Stimulated activated CD8-positive, alpha-beta memory T cell treated with anti-CD3 and anti-CD28 coated beads, Interleukin-12 subunit alpha, Interleukin-12 subunit beta, amount 100 ng/mL, for 1 hour (primary cell): ENCODE measurements at regions not wholly inside any gene's neighbourhood (a gene's known extent, or its start where the extent isn't known, plus 50 kb on each side); places are given as distances from the start of the nearest gene placed in this dataset.
"Not testable (repeated sequence)": the region's sequence is repeated elsewhere in the genome, so short reads cannot be mapped to it uniquely, and the experiment has no call there.

Experiments
- DNase-seq: peaks from one replicate; pipeline ENCODE4 v3.0.0-alpha.2; 2020; ENCODE audit warnings: low read depth

DNA sequence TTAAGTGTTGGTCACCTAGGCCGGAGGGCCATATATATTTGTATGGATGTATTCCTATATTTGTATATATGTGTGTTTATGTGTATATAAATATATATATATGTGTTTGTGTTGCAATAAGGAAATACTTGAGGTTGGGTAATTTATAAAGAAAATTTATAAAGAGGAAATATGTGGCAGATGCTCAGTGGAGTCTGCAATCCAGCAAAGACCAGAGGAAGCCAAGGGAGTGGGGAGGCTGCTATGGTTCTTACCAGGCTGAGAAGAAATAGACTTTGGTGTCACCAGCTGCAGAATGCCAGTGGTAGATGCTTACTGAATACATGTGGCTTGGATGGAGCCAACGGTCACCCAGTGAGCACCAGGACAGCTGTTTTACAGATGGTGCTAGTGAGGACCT, 97.4 kb upstream of the ELOVL5 start:
- no peak for DNase-seq

DNA sequence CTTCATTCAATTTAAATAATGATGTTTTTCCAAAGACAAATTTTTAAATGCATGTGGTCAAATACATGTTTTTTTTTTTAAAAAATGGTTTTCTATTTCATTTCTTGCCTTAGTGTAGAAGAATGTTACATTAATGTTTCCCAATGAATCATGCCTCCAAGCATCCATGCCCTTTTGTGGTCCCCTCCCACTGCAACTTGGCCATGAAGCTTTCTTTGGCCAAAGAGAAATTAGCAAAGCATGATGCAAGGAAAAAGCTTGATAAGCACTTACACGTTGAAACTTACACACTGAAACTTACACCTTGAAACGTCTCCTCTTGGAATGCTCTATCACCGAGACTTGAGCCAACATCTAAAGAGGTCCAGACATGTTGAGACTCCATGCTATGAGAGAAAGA, 93.0 kb upstream of the ELOVL5 start:
- no peak for DNase-seq

DNA sequence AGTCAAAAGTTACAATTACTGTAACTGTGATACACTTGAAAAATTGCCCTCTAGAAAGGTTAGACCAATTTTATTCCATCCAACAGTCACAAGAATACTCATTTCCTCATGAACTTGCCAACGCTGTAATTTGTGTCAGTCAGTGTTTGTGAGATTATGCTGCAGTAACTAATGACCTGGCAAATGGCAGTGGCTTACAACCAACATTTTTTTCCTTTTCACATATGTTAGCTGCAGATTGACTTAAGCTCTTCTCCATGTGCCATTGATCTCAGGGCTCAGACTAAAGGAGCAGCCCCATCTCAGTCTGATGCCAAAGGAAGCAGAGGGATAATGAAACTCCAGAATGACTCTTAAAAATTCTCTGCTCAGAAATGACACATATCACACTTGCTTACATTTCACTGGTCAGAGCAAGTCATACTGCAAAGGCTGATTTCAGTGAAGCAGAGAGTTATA, 92.3 kb upstream of the ELOVL5 start:
- DNase-seq = no peak

GRCh38 chr6:53440336-53440945, 91.7 kb upstream of the ELOVL5 start:
- no peak for DNase-seq

DNA sequence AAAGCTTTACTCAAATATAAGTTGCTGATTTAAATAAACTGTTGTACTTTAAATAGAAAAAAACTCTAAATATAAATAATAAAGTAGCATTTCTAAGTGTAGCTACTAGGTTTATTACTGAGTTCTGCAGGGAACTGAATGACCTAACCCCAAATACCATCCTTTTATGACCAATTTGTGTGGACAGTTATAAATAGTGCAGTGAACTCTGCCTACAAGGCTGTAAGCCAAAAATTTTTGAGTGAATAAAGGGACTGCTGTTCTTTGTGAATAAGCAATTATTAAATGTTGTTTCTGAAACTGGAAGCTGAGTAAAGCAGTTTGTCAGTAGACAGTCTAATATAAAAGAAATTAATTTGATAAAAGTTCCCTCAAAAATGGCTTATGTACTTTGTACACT, 90.8 kb upstream of the ELOVL5 start:
- DNase-seq = no peak

- no peak for DNase-seq
Observed at GRCh38 chr6:53437557-53438202, 88.9 kb upstream of the ELOVL5 start.

DNA sequence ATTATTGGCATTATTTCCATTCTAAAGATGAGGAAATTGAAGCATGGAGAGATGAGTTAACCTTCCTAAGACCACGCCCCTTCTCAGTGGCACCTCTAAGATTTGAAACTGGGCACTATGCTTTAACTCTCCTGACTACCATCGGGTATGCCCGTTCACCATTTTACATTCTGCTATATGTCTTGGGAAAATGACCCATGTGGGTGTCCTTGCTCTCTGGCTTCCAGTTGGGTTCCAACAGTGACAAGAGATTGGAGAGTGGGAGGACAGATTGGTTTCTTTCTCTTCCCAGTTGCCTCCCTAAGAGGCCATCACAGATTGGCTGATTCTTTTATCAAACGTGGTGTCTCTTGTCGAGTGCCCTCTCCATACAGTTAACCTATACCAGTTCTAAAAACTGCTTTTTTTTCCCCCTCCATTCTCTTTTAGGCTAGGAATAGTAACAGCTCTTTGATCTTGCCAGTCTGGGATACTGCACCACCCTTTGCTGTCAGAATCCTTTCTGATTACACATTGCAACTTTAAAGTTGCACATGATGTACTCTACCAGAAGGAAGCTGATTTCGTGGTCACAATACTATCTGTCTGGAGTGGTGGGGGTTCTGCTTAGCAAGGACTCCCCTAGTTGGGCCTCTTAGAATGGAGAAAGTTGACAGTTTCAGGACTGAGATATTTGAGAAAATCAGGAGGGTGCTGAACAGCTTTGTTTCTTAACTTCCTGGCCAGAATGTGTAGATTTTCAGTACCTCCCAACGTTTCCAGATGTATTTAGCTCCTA, 88.0 kb upstream of the ELOVL5 start:
- DNase-seq = no peak

GRCh38 chr6:53433951-53434285, 85.2 kb upstream of the ELOVL5 start:
- no peak for DNase-seq

- no peak for DNase-seq
Observed at GRCh38 chr6:53433261-53433950, 84.7 kb upstream of the ELOVL5 start.

DNA sequence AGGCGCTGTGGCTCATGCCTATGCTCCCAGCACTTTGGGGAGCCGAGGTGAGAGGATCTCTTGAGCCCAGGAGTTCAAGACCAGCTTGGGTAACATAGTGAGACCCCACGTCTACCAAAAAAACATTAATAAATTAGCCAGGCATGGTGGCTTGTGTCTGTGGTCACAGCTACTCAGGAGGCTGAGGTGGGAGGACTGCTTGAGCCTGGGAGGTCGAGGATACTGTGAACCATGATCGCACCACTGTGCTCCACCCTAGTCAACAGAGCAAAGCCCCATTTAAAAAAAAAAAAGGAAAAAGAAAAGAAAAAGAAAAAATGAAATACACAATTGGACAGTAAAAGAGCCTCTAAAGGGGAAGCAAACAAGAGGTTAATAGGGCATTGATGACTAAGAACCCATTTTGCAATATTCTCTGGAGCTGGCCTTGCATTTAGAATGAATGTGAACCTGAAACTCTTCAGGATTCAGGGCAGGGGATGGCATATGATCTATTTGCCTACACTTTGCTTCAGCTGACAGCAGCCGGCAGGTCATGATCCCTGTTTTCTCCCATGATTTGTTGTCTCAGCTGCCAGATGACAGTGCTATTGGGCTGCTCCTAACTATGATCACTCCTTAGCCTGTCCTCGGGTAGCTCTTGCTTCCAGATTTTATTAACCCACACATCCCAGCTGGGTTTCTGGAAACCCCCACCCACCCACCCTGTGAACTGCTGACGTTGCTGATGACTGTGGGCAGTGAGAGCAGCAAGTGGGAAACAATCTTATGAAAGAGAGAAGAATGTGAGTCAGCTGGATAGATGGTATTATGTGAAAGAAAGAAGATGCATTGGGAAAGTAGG, 83.8 kb upstream of the ELOVL5 start:
- DNase-seq = no peak

DNA sequence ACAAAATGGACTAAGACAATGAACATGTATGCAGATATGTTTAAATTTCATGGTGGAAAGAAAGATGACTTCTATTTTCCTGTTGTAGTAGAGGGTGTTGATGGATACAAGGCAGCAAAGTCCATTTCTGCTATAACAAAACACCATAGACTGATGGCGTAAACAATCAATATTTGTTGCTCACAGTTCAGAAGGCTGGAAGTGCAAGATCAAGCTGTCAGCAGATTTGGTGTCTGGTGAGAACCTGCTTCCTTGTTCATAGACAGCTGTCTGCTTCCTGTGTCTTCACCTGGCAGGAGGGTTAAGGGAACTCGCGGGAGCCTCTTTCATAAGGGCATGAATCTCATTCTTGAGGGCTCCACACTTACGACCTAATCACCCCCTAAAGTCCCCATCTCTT, 83.0 kb upstream of the ELOVL5 start:
- DNase-seq = no peak

DNA sequence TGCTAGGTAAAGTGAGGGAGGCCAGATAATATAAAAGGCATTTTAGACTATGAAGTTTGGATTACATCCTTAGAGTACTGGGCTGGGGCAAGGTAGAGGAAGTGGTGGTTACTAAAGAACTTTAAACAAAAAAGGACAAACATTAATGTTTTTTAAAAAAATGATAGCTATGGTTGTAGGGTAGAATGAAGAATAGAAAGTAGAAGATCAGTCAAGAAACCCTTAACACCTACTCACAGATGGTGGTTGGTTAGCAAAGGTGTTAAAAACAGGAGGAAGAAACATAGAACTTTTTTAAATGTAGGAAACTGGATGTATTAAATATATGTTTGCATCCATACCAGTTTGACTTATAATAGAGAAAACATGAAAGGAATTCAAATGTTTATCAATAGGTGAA, 80.7 kb upstream of the ELOVL5 start:
- DNase-seq = no peak

DNA sequence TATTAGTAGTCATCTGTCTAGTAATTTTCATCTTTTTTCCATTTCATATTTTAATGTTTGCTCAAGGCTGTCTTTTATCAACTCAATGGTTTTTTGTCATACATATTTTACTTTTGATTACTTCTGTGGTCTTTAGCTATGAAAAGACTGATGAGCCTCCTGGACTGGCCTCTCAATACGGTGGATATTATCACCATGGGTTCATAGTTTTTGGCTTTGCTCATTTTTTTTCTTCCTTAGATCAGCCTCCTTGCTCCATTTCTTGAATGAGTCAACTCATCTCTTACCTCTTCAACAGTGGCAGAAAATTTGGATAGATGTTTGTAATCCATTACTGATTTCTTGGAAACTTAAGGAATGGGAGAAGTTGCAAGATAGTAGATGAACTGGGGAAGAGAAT, 80.1 kb upstream of the ELOVL5 start:
- no peak for DNase-seq

- no peak for DNase-seq
Observed at GRCh38 chr6:53426667-53427270, 78.0 kb upstream of the ELOVL5 start.

GRCh38 chr6:53426117-53426516, 77.4 kb upstream of the ELOVL5 start:
- DNase-seq = no peak

DNA sequence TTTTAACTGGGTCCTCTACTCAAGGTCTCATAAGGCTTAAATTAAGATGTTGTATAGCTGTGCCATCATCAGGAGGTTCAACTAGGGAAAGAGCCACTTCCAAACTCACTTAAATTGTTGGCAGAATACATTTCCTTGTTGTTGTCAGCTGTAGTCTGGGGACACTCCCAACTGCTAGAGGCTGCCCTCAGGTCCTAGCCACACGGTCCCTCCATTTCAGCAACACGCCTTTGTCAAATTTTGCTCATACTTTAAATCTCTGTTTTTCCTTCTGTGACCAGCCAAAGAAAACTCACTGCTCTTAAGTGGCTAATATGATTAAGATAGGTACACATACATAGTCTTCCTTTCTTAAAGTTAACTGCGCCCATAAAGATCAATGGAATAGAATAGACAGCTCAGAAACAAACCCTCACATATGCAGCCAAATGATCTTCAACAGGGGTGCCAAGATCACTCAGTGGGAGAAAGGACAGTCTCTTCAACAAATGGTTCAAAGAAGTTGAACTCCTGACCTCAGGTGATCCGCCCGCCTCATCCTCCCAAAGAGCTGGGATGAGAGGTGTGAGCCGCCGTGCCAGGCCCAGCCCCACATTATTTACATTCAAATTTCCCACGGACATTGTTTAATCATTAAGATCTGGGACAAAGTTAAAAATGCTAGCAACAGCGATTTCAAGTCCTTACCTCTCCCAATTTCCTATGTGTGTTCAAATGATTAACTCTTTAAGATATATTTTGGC, 76.4 kb upstream of the ELOVL5 start:
- DNase-seq = no peak

DNA sequence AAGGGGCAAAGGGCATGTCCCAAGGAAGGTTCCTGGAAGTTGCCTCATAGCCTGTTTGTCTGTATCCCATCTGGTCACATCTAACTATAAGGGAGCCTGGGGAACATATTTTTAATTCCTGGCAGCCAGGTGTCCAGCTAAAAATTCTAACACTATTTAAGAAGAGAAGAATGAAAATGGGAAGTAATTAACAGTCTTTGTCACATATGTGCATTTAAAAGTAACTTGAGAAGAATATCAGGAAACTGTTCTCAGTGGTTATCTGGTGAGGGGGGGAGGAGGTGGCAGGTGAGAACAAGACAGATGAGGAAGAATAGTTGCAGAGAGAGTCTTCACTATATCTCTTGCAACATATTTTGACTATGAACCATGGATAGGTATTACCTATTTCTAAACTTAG, 75.5 kb upstream of the ELOVL5 start:
- DNase-seq = no peak

- not testable (repeated sequence) for DNase-seq
Observed at GRCh38 chr6:53423560-53423959, 74.8 kb upstream of the ELOVL5 start.

DNA sequence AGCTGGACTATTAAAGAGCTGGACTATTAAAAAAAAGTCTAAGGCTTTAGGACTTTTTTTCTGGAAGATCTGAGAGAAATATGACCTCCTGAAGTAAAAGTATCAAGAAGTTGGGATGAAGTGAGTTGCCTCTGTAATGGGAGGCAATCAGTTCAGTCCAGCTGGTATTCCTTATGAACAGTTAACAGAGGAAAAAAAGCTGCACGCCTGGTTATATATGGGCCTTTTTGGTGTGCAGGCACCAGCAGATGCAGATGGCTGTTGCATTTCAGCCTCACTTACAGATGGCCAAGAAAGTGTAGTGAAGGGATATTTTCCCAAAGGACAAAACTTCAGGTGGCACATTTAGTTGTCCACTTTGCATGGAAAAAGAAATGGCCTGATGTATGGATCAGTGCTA, 70.3 kb upstream of the ELOVL5 start:
- DNase-seq = no peak

DNA sequence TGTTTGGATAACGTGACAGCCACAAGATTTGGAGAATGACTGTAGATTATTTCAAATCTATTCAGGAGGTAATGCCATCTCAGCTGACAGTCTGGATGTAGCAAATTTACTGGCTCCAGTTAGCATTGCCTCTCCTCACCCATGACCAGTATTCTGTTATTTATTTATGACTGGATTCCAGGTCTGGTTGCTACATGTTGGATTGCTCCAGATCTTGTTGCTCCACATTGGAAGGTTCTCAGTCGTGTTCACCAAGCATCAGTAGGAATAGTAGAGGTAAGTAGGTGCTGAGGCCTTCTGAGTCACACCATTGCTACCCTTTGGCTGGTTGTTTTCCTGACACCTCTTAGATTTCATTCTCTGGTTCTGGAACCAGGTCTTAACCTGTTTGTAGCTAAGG, 69.5 kb upstream of the ELOVL5 start:
- DNase-seq = no peak

GRCh38 chr6:53417141-53417540, 68.4 kb upstream of the ELOVL5 start:
- DNase-seq = no peak
